OCI-LY1 (cell line): ENCODE measurements at regions not wholly inside any gene's neighbourhood (a gene's known extent, or its start where the extent isn't known, plus 50 kb on each side); places are given as distances from the start of the nearest gene placed in this dataset.

Experiments used
- EZH2 ChIP-seq: fragments of 200-600 bp; sonication (generic), shearing (Covaris generic); IDR thresholded peaks from 2 replicates; pipeline ENCODE4 v1.8.0; 2017; ENCODE audit warnings: borderline replicate concordance, mixed run types, mild to moderate bottlenecking, antibody characterized with exemption, low read length, moderate library complexity, mixed read lengths
- TF ChIP-seq, protein P1 (sequence below): fragments of 200-600 bp; sonication (generic), shearing (Covaris generic); IDR thresholded peaks from 2 replicates; pipeline ENCODE4 v1.5.1; 2017; ENCODE audit warnings: mild to moderate bottlenecking, antibody characterized with exemption, low read length, moderate library complexity, mixed read lengths

DNA sequence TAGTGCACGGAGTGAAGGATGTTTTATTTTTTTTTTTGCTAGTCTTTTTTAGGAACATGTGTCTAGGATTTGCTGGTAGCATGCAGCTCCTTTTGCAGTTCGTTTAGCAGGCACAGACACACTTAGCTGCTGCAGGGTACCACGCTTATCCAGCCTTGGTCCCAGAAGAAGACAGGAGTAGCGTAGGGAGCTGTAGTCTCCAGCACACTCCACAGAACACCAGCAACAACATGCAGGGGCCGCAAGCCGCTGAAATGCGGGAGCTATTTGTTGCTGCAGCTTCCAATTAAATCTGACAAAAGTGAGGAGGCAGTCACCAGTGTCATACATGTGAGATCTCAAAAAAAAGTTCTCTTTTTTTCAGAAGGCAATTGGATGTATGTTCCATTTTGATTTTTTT, 486.2 kb upstream of the KLF6 start:
- TF ChIP-seq, protein P1, sequence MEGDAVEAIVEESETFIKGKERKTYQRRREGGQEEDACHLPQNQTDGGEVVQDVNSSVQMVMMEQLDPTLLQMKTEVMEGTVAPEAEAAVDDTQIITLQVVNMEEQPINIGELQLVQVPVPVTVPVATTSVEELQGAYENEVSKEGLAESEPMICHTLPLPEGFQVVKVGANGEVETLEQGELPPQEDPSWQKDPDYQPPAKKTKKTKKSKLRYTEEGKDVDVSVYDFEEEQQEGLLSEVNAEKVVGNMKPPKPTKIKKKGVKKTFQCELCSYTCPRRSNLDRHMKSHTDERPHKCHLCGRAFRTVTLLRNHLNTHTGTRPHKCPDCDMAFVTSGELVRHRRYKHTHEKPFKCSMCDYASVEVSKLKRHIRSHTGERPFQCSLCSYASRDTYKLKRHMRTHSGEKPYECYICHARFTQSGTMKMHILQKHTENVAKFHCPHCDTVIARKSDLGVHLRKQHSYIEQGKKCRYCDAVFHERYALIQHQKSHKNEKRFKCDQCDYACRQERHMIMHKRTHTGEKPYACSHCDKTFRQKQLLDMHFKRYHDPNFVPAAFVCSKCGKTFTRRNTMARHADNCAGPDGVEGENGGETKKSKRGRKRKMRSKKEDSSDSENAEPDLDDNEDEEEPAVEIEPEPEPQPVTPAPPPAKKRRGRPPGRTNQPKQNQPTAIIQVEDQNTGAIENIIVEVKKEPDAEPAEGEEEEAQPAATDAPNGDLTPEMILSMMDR = no peak
- TF ChIP-seq EZH2 = no peak
